ENCODE measurements at regions not wholly inside any gene's neighbourhood (a gene's known extent, or its start where the extent isn't known, plus 50 kb on each side); places are given as distances from the start of the nearest gene placed in this dataset.
"Not testable (repeated sequence)": the region's sequence is repeated elsewhere in the genome, so short reads cannot be mapped to it uniquely, and the experiment has no call there.

- Histone ChIP-seq H3K4me1 (ENCODE audit: control insufficient read depth in 2 of 2, insufficient read depth in 2 of 2, low read length in 1 of 2) (no peaks in the 10 kb centered on the region), H3K27me3 (ENCODE audit: control insufficient read depth in 1 of 2, insufficient read depth in 2 of 2, low read length in 2 of 2) (no peaks in the 10 kb centered on the region), H3K36me3 (ENCODE audit: control insufficient read depth in 2 of 2, insufficient read depth in 2 of 2, low read length in 1 of 2) (no peaks in the 10 kb centered on the region), H3K4me3 (ENCODE audit: low read depth in 1 of 2, low read length in 2 of 2) (no peak overlapping the region), H3K9me3 (ENCODE audit: control insufficient read depth in 2 of 2, insufficient read depth in 1 of 2, low read depth in 1 of 2, low read length in 1 of 2) (no peaks in the 10 kb centered on the region), H3K27ac (ENCODE audit: low read depth in 2 of 2, low read length in 1 of 2) (no peak overlapping the region)
- WGBS, 2 donors = 68 to 73% methylated on average over 4 of the region's 4 CpGs
Observed at GRCh38 chr10:94115725-94116124, 122.0 kb downstream of the PLCE1 start.

- Histone ChIP-seq H3K4me1 (ENCODE audit: control insufficient read depth in 2 of 2, insufficient read depth in 2 of 2, low read length in 1 of 2) (no peaks in the 10 kb centered on the region), H3K27me3 (ENCODE audit: control insufficient read depth in 1 of 2, insufficient read depth in 2 of 2, low read length in 2 of 2) (no peaks in the 10 kb centered on the region), H3K4me3 (ENCODE audit: low read depth in 1 of 2, low read length in 2 of 2) (no peak overlapping the region), H3K36me3 (ENCODE audit: control insufficient read depth in 2 of 2, insufficient read depth in 2 of 2, low read length in 1 of 2) (no peaks in the 10 kb centered on the region), H3K9me3 (ENCODE audit: control insufficient read depth in 2 of 2, insufficient read depth in 1 of 2, low read depth in 1 of 2, low read length in 1 of 2) (no peaks in the 10 kb centered on the region), H3K27ac (ENCODE audit: low read depth in 2 of 2, low read length in 1 of 2) (no peak overlapping the region)
- WGBS, 2 donors = 79 to 90% methylated on average over 1 of the region's 1 CpG
Observed at GRCh38 chr10:94116848-94117247, 123.1 kb downstream of the PLCE1 start.

- H3K9me3 ChIP-seq (ENCODE audit: control insufficient read depth in 2 of 2, insufficient read depth in 1 of 2, low read depth in 1 of 2, low read length in 1 of 2) = no peaks in the 10 kb centered on the region
- H3K36me3 ChIP-seq (ENCODE audit: control insufficient read depth in 2 of 2, insufficient read depth in 2 of 2, low read length in 1 of 2) = no peaks in the 10 kb centered on the region
- no peaks in the 10 kb centered on the region for H3K4me1 ChIP-seq (ENCODE audit: control insufficient read depth in 2 of 2, insufficient read depth in 2 of 2, low read length in 1 of 2)
- WGBS, 2 donors = 41 to 57% methylated on average over 2 of the region's 2 CpGs
- H3K27me3 ChIP-seq (ENCODE audit: control insufficient read depth in 1 of 2, insufficient read depth in 2 of 2, low read length in 2 of 2) = no peaks in the 10 kb centered on the region
- no peak overlapping the region for H3K4me3 ChIP-seq (ENCODE audit: low read depth in 1 of 2, low read length in 2 of 2)
- no peak overlapping the region for H3K27ac ChIP-seq (ENCODE audit: low read depth in 2 of 2, low read length in 1 of 2)
Observed at GRCh38 chr10:94122211-94122610, 128.5 kb downstream of the PLCE1 start.

GRCh38 chr10:94123258-94123995 lies 129.7 kb downstream of the PLCE1 start:
- no peak overlapping the region for H3K27ac ChIP-seq (ENCODE audit: low read depth in 2 of 2, low read length in 1 of 2)
- no peaks in the 10 kb centered on the region for H3K36me3 ChIP-seq (ENCODE audit: control insufficient read depth in 2 of 2, insufficient read depth in 2 of 2, low read length in 1 of 2)
- no peaks in the 10 kb centered on the region for H3K9me3 ChIP-seq (ENCODE audit: control insufficient read depth in 2 of 2, insufficient read depth in 1 of 2, low read depth in 1 of 2, low read length in 1 of 2)
- WGBS, 2 donors = 52 to 53% methylated on average over 9 of the region's 9 CpGs
- H3K4me3 ChIP-seq (ENCODE audit: low read depth in 1 of 2, low read length in 2 of 2) = no peak overlapping the region
- no peaks in the 10 kb centered on the region for H3K4me1 ChIP-seq (ENCODE audit: control insufficient read depth in 2 of 2, insufficient read depth in 2 of 2, low read length in 1 of 2)
- no peaks in the 10 kb centered on the region for H3K27me3 ChIP-seq (ENCODE audit: control insufficient read depth in 1 of 2, insufficient read depth in 2 of 2, low read length in 2 of 2)

- H3K9me3 ChIP-seq (ENCODE audit: control insufficient read depth in 2 of 2, insufficient read depth in 1 of 2, low read depth in 1 of 2, low read length in 1 of 2); H3K36me3 ChIP-seq (ENCODE audit: control insufficient read depth in 2 of 2, insufficient read depth in 2 of 2, low read length in 1 of 2); H3K27ac ChIP-seq (ENCODE audit: low read depth in 2 of 2, low read length in 1 of 2); H3K4me1 ChIP-seq (ENCODE audit: control insufficient read depth in 2 of 2, insufficient read depth in 2 of 2, low read length in 1 of 2); H3K4me3 ChIP-seq (ENCODE audit: low read depth in 1 of 2, low read length in 2 of 2); H3K27me3 ChIP-seq (ENCODE audit: control insufficient read depth in 1 of 2, insufficient read depth in 2 of 2, low read length in 2 of 2): not testable (repeated sequence)
- WGBS, 2 donors = 79 to 87% methylated on average over 2 of the region's 2 CpGs
Observed at GRCh38 chr10:94124147-94124546, 130.4 kb downstream of the PLCE1 start.

DNA sequence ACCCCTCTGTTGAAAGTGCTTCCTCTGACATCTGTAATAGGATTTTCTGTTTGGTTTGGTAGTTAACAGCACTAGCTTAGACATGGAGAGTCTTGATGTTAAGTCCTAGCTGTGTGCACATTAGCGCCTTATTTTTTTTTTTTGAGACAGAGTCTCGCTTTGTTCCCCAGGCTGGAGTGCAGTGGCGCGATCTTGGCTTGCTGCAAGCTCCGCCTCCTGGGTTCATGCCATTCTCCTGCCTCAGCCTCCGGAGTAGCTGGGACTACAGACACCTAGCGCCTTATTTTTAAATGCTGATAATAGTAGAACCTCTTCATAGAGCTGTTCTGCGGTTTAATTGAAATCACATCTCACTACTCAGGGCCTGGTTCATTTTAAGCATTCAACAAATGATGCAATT lies 131.5 kb downstream of the PLCE1 start:
- not testable (repeated sequence) for H3K4me1 ChIP-seq (ENCODE audit: control insufficient read depth in 2 of 2, insufficient read depth in 2 of 2, low read length in 1 of 2); H3K4me3 ChIP-seq (ENCODE audit: low read depth in 1 of 2, low read length in 2 of 2); H3K9me3 ChIP-seq (ENCODE audit: control insufficient read depth in 2 of 2, insufficient read depth in 1 of 2, low read depth in 1 of 2, low read length in 1 of 2); H3K36me3 ChIP-seq (ENCODE audit: control insufficient read depth in 2 of 2, insufficient read depth in 2 of 2, low read length in 1 of 2); H3K27me3 ChIP-seq (ENCODE audit: control insufficient read depth in 1 of 2, insufficient read depth in 2 of 2, low read length in 2 of 2); H3K27ac ChIP-seq (ENCODE audit: low read depth in 2 of 2, low read length in 1 of 2)
- 91 to 92% methylated on average over 8 of the region's 8 CpGs for WGBS, 2 donors

GRCh38 chr10:94125856-94126255 lies 132.1 kb downstream of the PLCE1 start:
- no peaks in the 10 kb centered on the region for H3K4me1 ChIP-seq (ENCODE audit: control insufficient read depth in 2 of 2, insufficient read depth in 2 of 2, low read length in 1 of 2)
- H3K27me3 ChIP-seq (ENCODE audit: control insufficient read depth in 1 of 2, insufficient read depth in 2 of 2, low read length in 2 of 2) = no peaks in the 10 kb centered on the region

DNA sequence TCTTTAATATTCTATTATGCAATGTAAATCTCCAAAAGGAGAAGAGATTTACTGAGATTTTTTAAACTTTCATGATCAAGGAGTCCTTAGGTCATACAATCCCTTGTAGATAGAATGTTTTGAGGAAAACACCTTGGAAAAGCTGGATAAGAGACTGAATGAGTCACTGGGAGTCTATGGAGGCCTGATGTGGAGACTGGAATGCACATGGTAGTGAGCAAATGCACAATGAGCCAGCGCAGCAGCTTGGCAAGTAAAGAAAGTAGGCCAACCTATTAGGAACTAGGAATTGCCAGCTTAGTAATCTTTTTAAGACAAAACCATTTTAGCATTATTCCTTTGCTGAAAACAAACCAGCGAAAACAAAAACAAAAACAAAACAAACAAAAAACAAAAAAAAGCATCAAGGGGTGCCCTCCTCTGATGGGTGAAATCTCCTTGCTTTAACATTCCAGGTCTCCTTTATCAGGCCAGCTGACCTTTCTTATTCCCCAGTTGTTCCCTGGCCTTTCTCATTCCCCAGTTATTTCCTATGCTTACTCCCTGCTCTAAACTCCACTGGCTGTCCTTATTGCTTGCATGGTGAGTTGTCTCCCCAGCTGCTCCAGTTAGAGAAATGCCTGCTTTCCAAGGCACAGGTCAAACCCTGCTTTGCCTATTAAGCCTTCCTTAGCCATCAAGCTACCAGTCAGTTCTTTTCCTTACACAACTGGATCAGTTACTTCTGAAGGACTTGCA lies 135.8 kb downstream of the PLCE1 start:
- no peaks in the 10 kb centered on the region for H3K9me3 ChIP-seq (ENCODE audit: control insufficient read depth in 2 of 2, insufficient read depth in 1 of 2, low read depth in 1 of 2, low read length in 1 of 2)
- no peaks in the 10 kb centered on the region for H3K4me1 ChIP-seq (ENCODE audit: control insufficient read depth in 2 of 2, insufficient read depth in 2 of 2, low read length in 1 of 2)
- H3K27ac ChIP-seq (ENCODE audit: low read depth in 2 of 2, low read length in 1 of 2) = no peak overlapping the region
- H3K27me3 ChIP-seq (ENCODE audit: control insufficient read depth in 1 of 2, insufficient read depth in 2 of 2, low read length in 2 of 2) = no peaks in the 10 kb centered on the region
- H3K4me3 ChIP-seq (ENCODE audit: low read depth in 1 of 2, low read length in 2 of 2) = no peak overlapping the region
- 88 to 93% methylated on average over 2 of the region's 2 CpGs for WGBS, 2 donors
- no peaks in the 10 kb centered on the region for H3K36me3 ChIP-seq (ENCODE audit: control insufficient read depth in 2 of 2, insufficient read depth in 2 of 2, low read length in 1 of 2)

More at GRCh38 chr10:94125856-94126255, 132.1 kb downstream of the PLCE1 start:
- H3K27ac ChIP-seq (ENCODE audit: low read depth in 2 of 2, low read length in 1 of 2) = no peak overlapping the region
- H3K4me3 ChIP-seq (ENCODE audit: low read depth in 1 of 2, low read length in 2 of 2) = no peak overlapping the region
- no peaks in the 10 kb centered on the region for H3K9me3 ChIP-seq (ENCODE audit: control insufficient read depth in 2 of 2, insufficient read depth in 1 of 2, low read depth in 1 of 2, low read length in 1 of 2)
- H3K36me3 ChIP-seq (ENCODE audit: control insufficient read depth in 2 of 2, insufficient read depth in 2 of 2, low read length in 1 of 2) = no peaks in the 10 kb centered on the region

DNA sequence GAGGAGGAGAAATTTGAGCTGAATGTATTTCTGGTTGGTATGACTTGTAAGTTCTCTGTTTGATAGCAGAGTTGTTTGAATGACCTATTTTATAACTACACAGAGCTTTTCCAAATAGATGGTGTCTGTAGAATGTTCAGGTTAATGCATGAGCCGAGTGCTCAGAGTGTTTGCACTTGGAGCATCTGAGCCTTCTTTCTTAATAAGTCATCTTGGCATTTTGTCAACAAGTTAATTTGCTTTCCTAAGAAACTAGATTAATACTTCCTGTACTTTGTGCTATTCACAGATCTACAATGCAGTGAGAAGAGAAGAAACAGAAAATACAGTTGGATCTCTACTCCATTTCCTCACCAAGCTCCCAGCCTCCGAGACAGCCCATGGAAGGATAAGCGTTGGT lies 138.2 kb downstream of the PLCE1 start:
- Histone ChIP-seq H3K4me3 (ENCODE audit: low read depth in 1 of 2, low read length in 2 of 2) (no peak overlapping the region), H3K9me3 (ENCODE audit: control insufficient read depth in 2 of 2, insufficient read depth in 1 of 2, low read depth in 1 of 2, low read length in 1 of 2) (no peaks in the 10 kb centered on the region), H3K27me3 (ENCODE audit: control insufficient read depth in 1 of 2, insufficient read depth in 2 of 2, low read length in 2 of 2) (no peaks in the 10 kb centered on the region), H3K27ac (ENCODE audit: low read depth in 2 of 2, low read length in 1 of 2) (no peak overlapping the region), H3K36me3 (ENCODE audit: control insufficient read depth in 2 of 2, insufficient read depth in 2 of 2, low read length in 1 of 2) (no peaks in the 10 kb centered on the region), H3K4me1 (ENCODE audit: control insufficient read depth in 2 of 2, insufficient read depth in 2 of 2, low read length in 1 of 2) (no peaks in the 10 kb centered on the region)
- WGBS, 2 donors = 46 to 56% methylated on average over 3 of the region's 3 CpGs

DNA sequence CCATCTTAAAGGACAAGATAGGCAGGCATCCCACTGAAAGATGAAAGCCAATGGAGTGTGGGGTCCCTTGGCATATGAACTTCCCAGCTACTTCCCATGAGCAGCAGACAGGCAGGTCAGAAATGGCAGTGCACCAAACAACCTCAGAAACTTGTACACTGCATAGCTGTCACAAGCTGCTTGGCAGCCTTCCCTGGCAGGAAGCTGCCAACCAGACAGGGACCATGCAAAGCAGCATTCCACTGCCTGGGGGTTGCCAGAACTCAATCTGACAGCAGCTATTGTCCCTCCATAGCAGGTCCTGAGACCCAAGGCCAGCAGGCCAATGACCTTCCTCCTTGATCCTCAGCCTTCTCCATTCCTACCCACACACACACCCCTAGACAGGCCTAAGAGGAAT lies 139.5 kb downstream of the PLCE1 start:
- Histone ChIP-seq H3K4me1 (ENCODE audit: control insufficient read depth in 2 of 2, insufficient read depth in 2 of 2, low read length in 1 of 2) (no peaks in the 10 kb centered on the region), H3K9me3 (ENCODE audit: control insufficient read depth in 2 of 2, insufficient read depth in 1 of 2, low read depth in 1 of 2, low read length in 1 of 2) (no peaks in the 10 kb centered on the region), H3K27ac (ENCODE audit: low read depth in 2 of 2, low read length in 1 of 2) (no peak overlapping the region), H3K4me3 (ENCODE audit: low read depth in 1 of 2, low read length in 2 of 2) (no peak overlapping the region), H3K36me3 (ENCODE audit: control insufficient read depth in 2 of 2, insufficient read depth in 2 of 2, low read length in 1 of 2) (no peaks in the 10 kb centered on the region), H3K27me3 (ENCODE audit: control insufficient read depth in 1 of 2, insufficient read depth in 2 of 2, low read length in 2 of 2) (no peaks in the 10 kb centered on the region)

All from esophagus (tissue), 2 donors.